Keratinocyte (primary cell): ENCODE measurements at regions not wholly inside any gene's neighbourhood (a gene's known extent, or its start where the extent isn't known, plus 50 kb on each side); places are given as distances from the start of the nearest gene placed in this dataset.

Source experiments
- EZH2 ChIP-seq: IDR thresholded peaks from one replicate; pipeline ENCODE4 v1.6.1; 2012; ENCODE audit warnings: inconsistent platforms, mild to moderate bottlenecking, low read length, moderate library complexity
- TF ChIP-seq, protein P1 (sequence below), 3 experiments: IDR thresholded peaks in 1 of 3; conservative IDR thresholded peaks in 1 of 3; optimal IDR thresholded peaks in 1 of 3; 2 replicates in 2 of 3; 3 replicates in 1 of 3; pipeline versions ENCODE3 to v1.5.1; 2011; ENCODE audit warnings: low read length in 3 of 3, mild to moderate bottlenecking in 3 of 3, moderate library complexity in 2 of 3, control low read depth in 1 of 3, inconsistent platforms in 1 of 3; ENCODE audit not compliant: insufficient read depth in 2 of 3; ENCODE audit errors: extremely low read depth in 1 of 3

DNA sequence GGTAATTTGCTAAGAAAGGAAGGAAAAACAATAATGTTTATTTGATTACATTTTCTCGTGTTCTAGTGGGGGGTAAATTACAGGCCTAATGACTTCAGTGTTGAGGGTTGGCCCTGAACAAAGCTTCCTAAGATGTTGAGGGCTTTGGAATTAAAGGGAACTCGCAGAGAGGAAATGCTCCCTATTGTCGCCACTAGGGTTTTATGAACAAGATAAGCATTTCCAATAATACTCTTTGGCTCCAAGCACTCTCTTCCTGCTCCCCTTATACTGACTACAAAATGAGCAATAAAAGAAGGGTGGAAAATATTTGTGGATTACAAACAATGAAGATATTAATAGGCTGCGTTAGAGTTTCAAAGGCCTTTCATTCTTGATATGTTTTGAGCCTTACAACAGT is 363.6 kb downstream of the HS3ST3B1 start:
- TF ChIP-seq, protein P1, sequence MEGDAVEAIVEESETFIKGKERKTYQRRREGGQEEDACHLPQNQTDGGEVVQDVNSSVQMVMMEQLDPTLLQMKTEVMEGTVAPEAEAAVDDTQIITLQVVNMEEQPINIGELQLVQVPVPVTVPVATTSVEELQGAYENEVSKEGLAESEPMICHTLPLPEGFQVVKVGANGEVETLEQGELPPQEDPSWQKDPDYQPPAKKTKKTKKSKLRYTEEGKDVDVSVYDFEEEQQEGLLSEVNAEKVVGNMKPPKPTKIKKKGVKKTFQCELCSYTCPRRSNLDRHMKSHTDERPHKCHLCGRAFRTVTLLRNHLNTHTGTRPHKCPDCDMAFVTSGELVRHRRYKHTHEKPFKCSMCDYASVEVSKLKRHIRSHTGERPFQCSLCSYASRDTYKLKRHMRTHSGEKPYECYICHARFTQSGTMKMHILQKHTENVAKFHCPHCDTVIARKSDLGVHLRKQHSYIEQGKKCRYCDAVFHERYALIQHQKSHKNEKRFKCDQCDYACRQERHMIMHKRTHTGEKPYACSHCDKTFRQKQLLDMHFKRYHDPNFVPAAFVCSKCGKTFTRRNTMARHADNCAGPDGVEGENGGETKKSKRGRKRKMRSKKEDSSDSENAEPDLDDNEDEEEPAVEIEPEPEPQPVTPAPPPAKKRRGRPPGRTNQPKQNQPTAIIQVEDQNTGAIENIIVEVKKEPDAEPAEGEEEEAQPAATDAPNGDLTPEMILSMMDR (optimal IDR thresholded peaks at IDR 0.05 in 1 of 3, IDR thresholded peaks at IDR 0.05 in 1 of 3, conservative IDR thresholded peaks at IDR 0.05 in 1 of 3; ENCODE audit: extremely low read depth in 1 of 3, insufficient read depth in 2 of 3, low read length in 3 of 3), result no peak
- no peak for TF ChIP-seq EZH2
